Sigmoid colon (tissue), 4 donors: ENCODE measurements at regions not wholly inside any gene's neighbourhood (a gene's known extent, or its start where the extent isn't known, plus 50 kb on each side); places are given as distances from the start of the nearest gene placed in this dataset.

Source experiments
- POLR2A ChIP-seq, 2 donors: fragments of 450-650 bp; IDR thresholded peaks; one replicate each; pipeline ENCODE4 v1.6.1; 2016; ENCODE audit warnings: antibody characterized with exemption in 2 of 2, mild to moderate bottlenecking in 2 of 2, moderate library complexity in 2 of 2
- POLR2AphosphoS5 ChIP-seq, 4 donors: sonication (generic); formaldehyde crosslinking; IDR thresholded peaks; one replicate each; pipeline ENCODE4 v1.6.1; 2017; ENCODE audit warnings: antibody characterized with exemption in 4 of 4
- TF ChIP-seq, protein P1 (sequence below), 4 experiments: fragments of 450-650 bp in 3 of 4; fragments of 200-600 bp in 1 of 4; IDR thresholded peaks; one replicate each; pipeline ENCODE4 v1.5.1; 2016 to 2019; ENCODE audit warnings: antibody characterized with exemption in 4 of 4, mild to moderate bottlenecking in 3 of 4, moderate library complexity in 2 of 4

DNA sequence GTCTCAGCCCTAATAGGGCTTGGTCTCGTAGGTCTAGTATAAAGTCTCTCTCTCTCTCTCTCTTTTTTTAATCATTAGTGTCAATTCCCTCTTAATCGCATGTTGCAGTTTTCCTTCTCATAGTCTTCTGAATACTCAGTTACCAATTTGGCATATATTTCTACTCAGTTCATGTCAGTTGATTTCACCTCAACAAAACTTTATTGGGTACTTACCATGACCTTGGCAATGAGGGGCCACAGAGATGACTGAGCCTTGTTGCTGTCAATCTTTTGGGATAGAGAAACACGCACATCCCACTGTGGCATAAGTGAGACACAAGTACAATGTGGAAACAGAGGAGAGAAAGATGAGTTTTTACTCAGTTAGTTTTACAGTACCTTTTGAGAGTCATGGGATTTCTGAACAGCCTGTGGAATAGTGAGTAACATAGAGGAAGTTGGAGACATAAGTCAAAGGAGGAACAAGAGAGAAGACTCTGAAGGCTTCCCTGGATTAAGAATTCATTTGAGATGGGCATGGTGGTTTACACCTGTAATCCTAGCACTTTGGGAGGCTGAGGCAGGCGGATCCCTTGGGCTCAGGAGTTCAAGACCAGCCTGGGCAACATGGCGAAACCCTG, 150.2 kb upstream of the CBLB start:
- TF ChIP-seq, protein P1, sequence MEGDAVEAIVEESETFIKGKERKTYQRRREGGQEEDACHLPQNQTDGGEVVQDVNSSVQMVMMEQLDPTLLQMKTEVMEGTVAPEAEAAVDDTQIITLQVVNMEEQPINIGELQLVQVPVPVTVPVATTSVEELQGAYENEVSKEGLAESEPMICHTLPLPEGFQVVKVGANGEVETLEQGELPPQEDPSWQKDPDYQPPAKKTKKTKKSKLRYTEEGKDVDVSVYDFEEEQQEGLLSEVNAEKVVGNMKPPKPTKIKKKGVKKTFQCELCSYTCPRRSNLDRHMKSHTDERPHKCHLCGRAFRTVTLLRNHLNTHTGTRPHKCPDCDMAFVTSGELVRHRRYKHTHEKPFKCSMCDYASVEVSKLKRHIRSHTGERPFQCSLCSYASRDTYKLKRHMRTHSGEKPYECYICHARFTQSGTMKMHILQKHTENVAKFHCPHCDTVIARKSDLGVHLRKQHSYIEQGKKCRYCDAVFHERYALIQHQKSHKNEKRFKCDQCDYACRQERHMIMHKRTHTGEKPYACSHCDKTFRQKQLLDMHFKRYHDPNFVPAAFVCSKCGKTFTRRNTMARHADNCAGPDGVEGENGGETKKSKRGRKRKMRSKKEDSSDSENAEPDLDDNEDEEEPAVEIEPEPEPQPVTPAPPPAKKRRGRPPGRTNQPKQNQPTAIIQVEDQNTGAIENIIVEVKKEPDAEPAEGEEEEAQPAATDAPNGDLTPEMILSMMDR (IDR thresholded peaks at IDR 0.05): no peak
- no peak for TF ChIP-seq POLR2A (IDR thresholded peaks at IDR 0.05)
- no peak for TF ChIP-seq POLR2AphosphoS5 (IDR thresholded peaks at IDR 0.05)
